ENCODE measurements at regions not wholly inside any gene's neighbourhood (a gene's known extent, or its start where the extent isn't known, plus 50 kb on each side); places are given as distances from the start of the nearest gene placed in this dataset.

GRCh38 chr20:4484379-4484997, 201.8 kb upstream of the PRNP start:
- no peak for TF ChIP-seq TAF1 (IDR thresholded peaks at IDR 0.05; ENCODE audit: low read depth)
- TF ChIP-seq CTCF (IDR thresholded peaks at IDR 0.05; ENCODE audit: poor library complexity, severe bottlenecking) = no peak
- TF ChIP-seq POLR2AphosphoS5 (IDR thresholded peaks at IDR 0.05) = no peak
- TF ChIP-seq RAD21 (conservative IDR thresholded peaks at IDR 0.05) = no peak
- no peak for TF ChIP-seq EP300 (conservative IDR thresholded peaks at IDR 0.05; ENCODE audit: poor library complexity, severe bottlenecking)
- no peak for TF ChIP-seq REST (IDR thresholded peaks at IDR 0.05; ENCODE audit: borderline replicate concordance)
- no peak for TF ChIP-seq EZH2 (IDR thresholded peaks at IDR 0.05; ENCODE audit: borderline replicate concordance, insufficient read depth, low read length, poor library complexity, severe bottlenecking)
- TF ChIP-seq SMC3 (conservative IDR thresholded peaks at IDR 0.05; ENCODE audit: poor library complexity) = no peak
- TF ChIP-seq MXI1 (conservative IDR thresholded peaks at IDR 0.05; ENCODE audit: poor library complexity, severe bottlenecking) = no peak
- Histone ChIP-seq H3K36me3 (ENCODE audit: insufficient read depth, low read length) (no peaks in the 10 kb centered on the region), H3K27ac (ENCODE audit: low read length) (no peak overlapping the region)

GRCh38 chr20:4483961-4484360, 202.3 kb upstream of the PRNP start:
- H3K27me3 ChIP-seq (ENCODE audit: insufficient read depth, low read depth, low read length) = no peaks in the 10 kb centered on the region
- H3K79me2 ChIP-seq (replicated peaks; ENCODE audit: insufficient read depth, low read length) = no peaks in the 10 kb centered on the region
- no peak overlapping the region for H3K4me2 ChIP-seq (ENCODE audit: low read length)
- H4K20me1 ChIP-seq (ENCODE audit: insufficient read depth) = no peaks in the 10 kb centered on the region
- no peak overlapping the region for H3K9ac ChIP-seq (ENCODE audit: low read length)
- no peaks in the 10 kb centered on the region for H3K9me2 ChIP-seq (ENCODE audit: insufficient read depth, low read length)
- TF ChIP-seq EZH2 (IDR thresholded peaks at IDR 0.05; ENCODE audit: borderline replicate concordance, insufficient read depth, low read length, poor library complexity, severe bottlenecking) (no peak), TAF1 (IDR thresholded peaks at IDR 0.05; ENCODE audit: low read depth) (no peak), CTCF (IDR thresholded peaks at IDR 0.05; ENCODE audit: poor library complexity, severe bottlenecking) (no peak), SMC3 (conservative IDR thresholded peaks at IDR 0.05; ENCODE audit: poor library complexity) (no peak), RAD21 (conservative IDR thresholded peaks at IDR 0.05) (no peak), MXI1 (conservative IDR thresholded peaks at IDR 0.05; ENCODE audit: poor library complexity, severe bottlenecking) (no peak), REST (IDR thresholded peaks at IDR 0.05; ENCODE audit: borderline replicate concordance) (no peak), POLR2AphosphoS5 (IDR thresholded peaks at IDR 0.05) (no peak), EP300 (conservative IDR thresholded peaks at IDR 0.05; ENCODE audit: poor library complexity, severe bottlenecking) (no peak)
- H3K27ac ChIP-seq (ENCODE audit: low read length) = no peak overlapping the region
- no peaks in the 10 kb centered on the region for H3F3A ChIP-seq (ENCODE audit: insufficient read depth, low read length, poor library complexity, severe bottlenecking)
- H3K9me3 ChIP-seq (ENCODE audit: low read length) = no peaks in the 10 kb centered on the region
- no peak overlapping the region for H2AFZ ChIP-seq (ENCODE audit: low read depth, low read length)
- H3K36me3 ChIP-seq (ENCODE audit: insufficient read depth, low read length) = no peaks in the 10 kb centered on the region
- H3K4me3 ChIP-seq (ENCODE audit: low read length) = no peak overlapping the region

More at GRCh38 chr20:4484379-4484997, 201.8 kb upstream of the PRNP start:
- H3K4me2 ChIP-seq (ENCODE audit: low read length) = no peak overlapping the region
- no peaks in the 10 kb centered on the region for H3K9me2 ChIP-seq (ENCODE audit: insufficient read depth, low read length)
- no peaks in the 10 kb centered on the region for H3K9me3 ChIP-seq (ENCODE audit: low read length)
- no peak overlapping the region for H2AFZ ChIP-seq (ENCODE audit: low read depth, low read length)
- H3K9ac ChIP-seq (ENCODE audit: low read length) = no peak overlapping the region
- H4K20me1 ChIP-seq (ENCODE audit: insufficient read depth) = no peaks in the 10 kb centered on the region
- H3K79me2 ChIP-seq (replicated peaks; ENCODE audit: insufficient read depth, low read length) = no peaks in the 10 kb centered on the region
- no peaks in the 10 kb centered on the region for H3F3A ChIP-seq (ENCODE audit: insufficient read depth, low read length, poor library complexity, severe bottlenecking)
- no peaks in the 10 kb centered on the region for H3K27me3 ChIP-seq (ENCODE audit: insufficient read depth, low read depth, low read length)
- H3K4me3 ChIP-seq (ENCODE audit: low read length) = no peak overlapping the region
